Stimulated activated CD4-positive, alpha-beta T cell treated with anti-CD3 and anti-CD28 coated beads, Interleukin-2, amount 100 ng/mL, for 24 hours (primary cell): ENCODE measurements at regions not wholly inside any gene's neighbourhood (a gene's known extent, or its start where the extent isn't known, plus 50 kb on each side); places are given as distances from the start of the nearest gene placed in this dataset.
"Not testable (repeated sequence)": the region's sequence is repeated elsewhere in the genome, so short reads cannot be mapped to it uniquely, and the experiment has no call there.

Experiments
- DNase-seq, 2 donors: peaks; one replicate each; pipeline ENCODE4 v3.0.0-alpha.2; 2020

DNA sequence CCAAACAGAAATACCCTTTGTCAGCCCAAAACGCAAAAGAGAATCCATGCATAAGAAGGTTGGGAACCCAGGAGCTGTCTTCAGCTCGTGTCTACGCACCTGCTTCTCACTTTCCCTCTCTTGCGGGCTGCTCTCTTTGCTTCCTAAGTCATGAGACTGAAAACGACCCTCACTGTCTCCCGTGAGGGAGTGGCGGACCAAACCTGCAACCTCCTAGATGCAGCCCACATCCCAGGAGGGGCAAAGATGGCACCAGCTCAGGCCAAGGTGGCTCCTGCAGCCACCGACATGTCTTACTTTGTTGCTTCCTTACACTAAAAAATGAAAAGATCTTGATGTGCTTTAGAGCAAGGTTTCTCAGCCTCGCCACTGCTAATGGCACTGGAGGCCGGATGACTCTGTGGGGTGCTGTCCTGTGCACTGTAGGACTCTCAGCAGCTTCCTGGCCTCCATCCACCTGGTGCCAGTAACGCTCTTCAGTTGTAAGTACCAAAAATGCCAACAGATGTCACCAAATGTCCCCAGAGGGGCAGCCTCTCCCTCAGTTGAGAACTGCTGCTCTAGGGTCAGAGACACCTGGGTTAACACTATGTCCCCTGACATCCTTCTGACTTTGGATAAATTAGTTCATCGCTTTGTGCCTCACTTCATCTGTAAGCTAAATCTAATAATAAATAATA, 179.8 kb upstream of the PFKP start:
- no peak for DNase-seq

DNA sequence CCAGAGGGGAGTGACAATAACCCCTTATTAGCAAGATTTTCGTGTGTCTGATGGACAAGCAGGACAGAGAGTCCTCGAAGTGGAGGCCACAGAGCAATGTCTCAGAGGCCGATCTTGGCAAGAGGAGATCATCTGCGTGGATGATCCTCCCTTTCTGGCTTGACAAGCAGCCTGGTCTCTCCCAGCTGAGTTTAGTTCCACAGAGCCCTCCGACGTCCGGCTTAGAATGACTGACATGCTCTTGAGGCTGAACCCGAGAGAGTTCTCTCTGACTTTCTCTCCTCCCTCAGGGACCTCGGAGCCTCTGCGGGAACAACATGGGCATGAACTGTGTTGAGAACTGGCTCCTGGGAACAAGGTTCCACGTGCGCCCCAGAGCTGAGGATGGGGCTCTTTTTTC, 180.7 kb upstream of the PFKP start:
- no peak for DNase-seq

- no peak for DNase-seq
These were observed 181.8 kb upstream of the PFKP start for GRCh38 chr10:2885288-2886278.

GRCh38 chr10:2883983-2884540, 183.3 kb upstream of the PFKP start:
- DNase-seq, result not testable (repeated sequence)

DNA sequence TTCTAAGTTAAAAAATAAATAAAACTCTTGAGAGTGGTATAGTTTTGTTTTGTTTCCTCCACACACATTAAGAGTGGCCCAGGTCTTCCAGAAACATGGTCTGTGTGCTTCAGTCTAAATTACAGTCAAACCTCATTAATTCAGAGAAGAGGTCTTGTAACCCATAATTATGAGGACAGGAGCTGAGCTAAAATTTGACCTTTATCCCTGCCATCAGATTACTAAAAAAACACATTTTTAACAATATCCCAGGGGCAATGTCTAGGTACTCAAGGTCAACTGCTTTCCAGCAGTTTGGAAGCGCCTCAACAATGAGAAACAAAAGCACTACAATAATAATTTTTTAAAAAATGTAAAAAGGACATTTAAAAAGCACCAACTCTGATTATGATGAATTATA, 184.1 kb upstream of the PFKP start:
- no peak for DNase-seq

- no peak for DNase-seq
These were observed 184.7 kb upstream of the PFKP start for GRCh38 chr10:2882628-2883027.

- no peak for DNase-seq
These were observed 185.4 kb upstream of the PFKP start for GRCh38 chr10:2881720-2882620.

DNA sequence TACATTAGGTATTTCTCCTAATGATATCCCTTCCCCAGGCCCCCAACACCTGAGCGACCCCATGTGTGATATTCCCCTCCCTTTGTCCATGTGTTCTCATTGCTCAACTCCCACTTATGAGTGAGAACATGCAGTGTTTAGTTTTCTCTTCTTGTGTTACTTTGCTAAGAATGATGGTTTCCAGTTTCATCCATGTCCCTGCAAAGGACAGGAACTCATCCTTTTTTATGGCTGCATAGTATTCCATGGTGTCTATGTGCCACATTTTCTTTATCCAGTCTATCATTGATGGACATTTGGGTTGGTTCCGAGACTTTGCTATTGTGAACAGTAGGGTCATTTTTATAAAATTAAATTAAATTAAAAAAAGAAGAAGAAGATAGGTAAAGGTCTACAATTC, 187.3 kb upstream of the PFKP start:
- not testable (repeated sequence) for DNase-seq

DNA sequence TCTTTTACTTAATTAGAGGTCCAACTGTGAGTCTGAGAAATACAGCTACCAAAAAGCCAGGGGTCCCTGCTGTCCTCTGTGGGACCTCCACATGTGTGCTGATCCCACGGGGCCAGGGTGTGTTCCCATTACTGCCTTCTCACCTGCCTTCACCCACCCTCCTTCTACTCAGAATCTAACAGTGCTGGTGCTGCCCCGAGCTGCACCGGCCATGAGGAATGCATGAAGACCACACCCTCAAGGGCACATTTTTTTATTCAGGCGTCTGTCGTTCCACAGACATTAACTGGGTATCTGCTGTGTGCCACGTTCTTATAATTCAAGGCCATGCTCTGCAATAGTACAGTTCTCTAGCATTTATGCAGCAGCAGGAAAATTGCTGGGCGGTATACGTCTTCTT, 188.5 kb upstream of the PFKP start:
- DNase-seq, result no peak

GRCh38 chr10:2876032-2876431, 191.3 kb upstream of the PFKP start:
- DNase-seq, result no peak

GRCh38 chr10:2874963-2875362, 192.4 kb upstream of the PFKP start:
- DNase-seq, result no peak

GRCh38 chr10:2873769-2874168, 193.6 kb upstream of the PFKP start:
- no peak for DNase-seq

GRCh38 chr10:2871673-2872219, 195.6 kb upstream of the PFKP start:
- DNase-seq, result no peak

DNA sequence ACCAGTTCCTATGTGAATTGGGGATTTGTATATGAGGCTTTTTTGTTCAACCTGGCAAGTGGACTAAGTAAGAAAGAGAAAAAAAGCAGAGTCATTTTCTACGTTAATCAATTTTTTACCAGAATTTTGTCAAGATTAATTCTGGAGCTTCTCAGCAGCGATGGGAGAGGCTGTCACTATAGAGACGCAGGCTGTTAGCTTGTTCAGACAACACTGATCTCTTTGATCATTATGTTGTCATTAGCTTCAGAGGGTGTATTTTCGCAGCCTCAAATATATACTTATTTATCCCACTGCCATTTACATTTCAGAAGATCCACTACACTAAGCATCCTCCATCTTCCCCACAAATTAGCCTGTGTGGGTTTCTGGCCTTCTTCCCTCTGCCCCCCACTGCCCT, 196.7 kb upstream of the PFKP start:
- DNase-seq, result no peak

- no peak for DNase-seq
These were observed 199.5 kb upstream of the PFKP start for GRCh38 chr10:2867788-2868299.

GRCh38 chr10:2866569-2866968, 200.8 kb upstream of the PFKP start:
- DNase-seq, result no peak

DNA sequence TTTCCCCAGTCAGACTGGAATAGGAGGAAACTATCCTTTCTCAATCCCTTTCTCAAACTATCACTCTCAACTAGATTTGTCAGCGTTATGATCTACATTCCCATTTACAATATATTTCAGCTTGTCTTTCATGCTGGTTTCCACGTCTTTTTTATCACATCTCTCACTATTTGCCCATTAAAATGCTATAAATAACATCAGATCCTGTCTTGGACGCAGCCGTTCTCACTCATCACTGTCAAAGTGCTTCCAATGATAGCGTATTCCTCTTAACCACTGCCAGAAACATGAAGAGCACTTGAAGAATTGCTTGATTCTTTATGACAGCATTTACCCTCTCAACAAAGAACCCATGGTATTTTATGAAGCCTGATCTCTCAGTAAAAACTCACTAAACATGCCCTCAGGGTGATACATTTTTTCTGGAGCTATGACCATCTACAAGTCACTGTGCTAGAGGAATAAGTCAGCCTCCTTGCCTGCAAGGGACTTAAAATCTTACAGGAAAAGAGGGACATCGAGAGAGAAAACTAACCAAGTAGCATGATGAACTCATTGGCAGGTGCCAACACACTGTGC, 205.6 kb upstream of the PFKP start:
- no peak for DNase-seq

DNA sequence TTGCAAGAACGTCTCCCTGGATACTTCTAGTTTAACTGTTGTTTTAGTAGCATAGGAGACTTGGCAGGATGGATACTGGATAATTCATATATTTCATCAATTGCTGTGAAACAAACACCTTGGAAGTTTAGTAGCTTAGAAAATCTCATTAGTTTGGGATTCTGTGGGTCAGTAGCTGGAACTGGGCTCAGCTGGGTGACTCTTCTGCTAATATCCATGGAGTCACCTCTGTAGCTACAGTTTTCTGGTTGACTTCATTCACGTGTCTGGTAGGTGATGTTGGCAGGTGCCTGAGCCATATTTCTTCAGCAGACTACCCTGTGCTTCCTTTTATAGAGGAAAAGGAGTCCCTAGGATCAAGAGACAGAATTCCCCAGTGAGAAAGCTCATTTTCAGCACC, 208.9 kb upstream of the PFKP start:
- no peak for DNase-seq

DNA sequence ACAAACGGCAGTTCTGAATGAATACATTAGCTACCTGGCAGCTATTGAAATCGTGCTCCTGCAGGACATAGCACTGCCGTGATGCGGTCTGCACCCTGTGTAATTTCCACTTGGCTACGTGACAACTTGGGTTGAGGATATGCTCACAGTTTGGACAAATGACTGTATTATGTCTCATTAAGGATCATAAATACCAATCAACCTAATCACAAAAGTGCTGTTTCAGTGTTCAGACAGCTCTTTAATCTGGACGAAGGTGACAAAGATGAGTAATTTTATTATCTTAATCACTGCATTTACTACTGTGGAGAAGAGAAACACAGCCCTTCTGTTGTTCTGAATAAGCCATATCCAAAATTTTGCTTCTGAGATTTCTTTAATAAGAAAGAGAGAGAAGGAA, 210.8 kb upstream of the PFKP start:
- DNase-seq, result no peak

DNA sequence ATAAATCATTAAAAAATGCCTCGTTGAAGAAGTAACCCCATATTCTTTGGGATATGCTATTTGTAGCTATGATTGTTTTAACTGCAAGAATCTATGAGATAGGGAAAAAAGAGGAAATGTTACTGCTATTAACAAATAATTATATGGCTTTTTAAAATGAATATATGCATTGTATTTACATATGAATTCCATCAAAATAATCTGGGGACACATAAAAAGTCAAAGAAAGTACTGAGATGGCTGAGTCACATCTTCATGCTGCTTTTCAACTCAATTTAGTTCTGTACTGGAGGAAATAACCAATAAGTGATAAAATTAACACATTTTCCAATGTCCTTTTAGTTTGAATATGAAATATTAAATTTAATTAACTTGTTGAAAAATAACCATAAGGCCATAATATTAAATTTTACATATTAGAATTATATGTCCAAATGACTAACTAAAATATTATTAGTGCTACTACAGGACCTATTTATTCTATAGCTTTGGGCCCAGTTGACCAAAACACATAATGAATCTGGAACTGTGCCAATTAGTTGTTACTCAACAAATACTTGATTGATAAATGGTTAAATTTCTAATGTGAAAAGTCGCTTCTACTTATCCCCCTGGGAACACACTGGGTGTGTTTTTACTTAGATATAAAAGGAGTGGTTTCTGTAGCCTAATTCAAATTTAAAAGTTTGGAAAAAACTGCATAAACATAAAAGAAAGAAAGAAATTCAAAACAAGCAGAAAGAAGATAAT, 214.6 kb upstream of the PFKP start:
- DNase-seq, result no peak

DNA sequence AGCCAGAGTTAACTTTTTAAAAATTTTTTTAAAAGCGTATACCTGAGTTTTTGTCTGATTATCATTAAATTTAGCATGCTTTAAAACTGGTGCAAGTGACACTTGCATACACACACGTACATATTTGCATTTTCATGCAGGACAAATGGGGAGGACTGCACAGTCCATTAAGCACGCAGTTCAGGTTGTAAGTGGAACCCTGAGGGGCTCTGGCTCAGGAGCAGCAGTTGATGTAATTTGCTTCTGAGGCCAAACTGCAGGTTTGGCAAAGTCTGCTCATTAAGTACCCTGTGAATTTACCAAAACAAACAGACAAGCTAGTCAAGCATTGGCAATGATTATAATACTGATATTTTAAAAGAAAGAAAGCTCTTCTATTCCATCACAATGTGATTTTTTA, 215.8 kb upstream of the PFKP start:
- DNase-seq, result no peak
